Panc1 (cell line): ENCODE measurements at regions not wholly inside any gene's neighbourhood (a gene's known extent, or its start where the extent isn't known, plus 50 kb on each side); places are given as distances from the start of the nearest gene placed in this dataset.

Experiments used
- CTCF ChIP-seq: fragments of 450-650 bp; IDR thresholded peaks from 2 replicates; pipeline ENCODE4 v1.5.1; 2017; ENCODE audit warnings: mild to moderate bottlenecking
- POLR2AphosphoS5 ChIP-seq: IDR thresholded peaks from 2 replicates; pipeline ENCODE4 v1.6.1; 2012; ENCODE audit warnings: mild to moderate bottlenecking, low read depth, low read length, moderate library complexity

GRCh38 chr14:56416213-56416612 lies 163.4 kb upstream of the TMEM260 start:
- TF ChIP-seq POLR2AphosphoS5 (no peak), CTCF (no peak)
